ENCODE measurements at regions not wholly inside any gene's neighbourhood (a gene's known extent, or its start where the extent isn't known, plus 50 kb on each side); places are given as distances from the start of the nearest gene placed in this dataset.
A peak's percentile ranks its signal among the peaks of the same experiment; 100 is the strongest.

- DNase-seq (no peak), ATAC-seq (no peak)
- H3K27ac Mint-ChIP-seq = no peak overlapping the region
- no peak overlapping the region for H3K4me3 Mint-ChIP-seq
- H3K27me3 Mint-ChIP-seq = peaks cover 6% of the 10 kb centered on the region
- H3K36me3 Mint-ChIP-seq (ENCODE audit: low read depth) = no peaks in the 10 kb centered on the region
- no peaks in the 10 kb centered on the region for H3K4me1 Mint-ChIP-seq
- H3K9me3 Mint-ChIP-seq = no peaks in the 10 kb centered on the region
Observed at GRCh38 chr4:155495572-155496293, 119.0 kb upstream of the MAP9 start.

DNA sequence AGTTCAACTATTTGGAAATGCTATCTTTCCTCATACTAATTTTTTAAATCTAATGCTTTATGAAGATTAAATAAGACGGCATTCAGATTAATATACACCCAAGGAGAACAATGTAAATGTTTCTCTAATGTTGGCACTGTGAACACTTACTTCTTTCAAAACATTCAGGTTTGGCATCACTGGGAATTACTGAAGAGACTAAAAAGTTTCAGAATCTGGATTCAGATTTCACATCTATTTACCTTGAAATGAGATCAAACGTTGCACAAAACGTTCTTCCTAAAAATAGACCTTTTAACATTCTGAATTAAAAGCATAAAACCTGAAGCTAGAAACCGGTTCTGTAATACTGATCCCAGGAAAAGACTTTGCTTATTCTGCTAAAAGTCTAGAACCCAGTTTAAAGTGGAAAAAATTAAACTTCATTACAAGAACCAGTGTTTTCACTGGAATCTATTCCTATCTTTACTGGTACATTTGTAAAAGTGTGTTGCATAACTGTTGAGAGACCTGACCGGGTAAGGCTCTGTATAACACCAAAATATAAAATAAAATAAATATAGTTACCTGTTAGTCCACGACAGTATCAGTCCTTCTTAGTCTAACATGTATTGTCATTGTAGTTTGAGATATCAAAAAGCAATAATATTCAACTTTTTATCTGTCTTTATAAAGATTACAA is 117.4 kb upstream of the MAP9 start:
- Mint-ChIP-seq H3K27ac (no peak overlapping the region), H3K27me3 (peaks cover 6% of the 10 kb centered on the region), H3K9me3 (no peaks in the 10 kb centered on the region), H3K4me1 (no peaks in the 10 kb centered on the region), H3K4me3 (no peak overlapping the region), H3K36me3 (ENCODE audit: low read depth) (no peaks in the 10 kb centered on the region)
- ATAC-seq (no peak), DNase-seq (no peak)

DNA sequence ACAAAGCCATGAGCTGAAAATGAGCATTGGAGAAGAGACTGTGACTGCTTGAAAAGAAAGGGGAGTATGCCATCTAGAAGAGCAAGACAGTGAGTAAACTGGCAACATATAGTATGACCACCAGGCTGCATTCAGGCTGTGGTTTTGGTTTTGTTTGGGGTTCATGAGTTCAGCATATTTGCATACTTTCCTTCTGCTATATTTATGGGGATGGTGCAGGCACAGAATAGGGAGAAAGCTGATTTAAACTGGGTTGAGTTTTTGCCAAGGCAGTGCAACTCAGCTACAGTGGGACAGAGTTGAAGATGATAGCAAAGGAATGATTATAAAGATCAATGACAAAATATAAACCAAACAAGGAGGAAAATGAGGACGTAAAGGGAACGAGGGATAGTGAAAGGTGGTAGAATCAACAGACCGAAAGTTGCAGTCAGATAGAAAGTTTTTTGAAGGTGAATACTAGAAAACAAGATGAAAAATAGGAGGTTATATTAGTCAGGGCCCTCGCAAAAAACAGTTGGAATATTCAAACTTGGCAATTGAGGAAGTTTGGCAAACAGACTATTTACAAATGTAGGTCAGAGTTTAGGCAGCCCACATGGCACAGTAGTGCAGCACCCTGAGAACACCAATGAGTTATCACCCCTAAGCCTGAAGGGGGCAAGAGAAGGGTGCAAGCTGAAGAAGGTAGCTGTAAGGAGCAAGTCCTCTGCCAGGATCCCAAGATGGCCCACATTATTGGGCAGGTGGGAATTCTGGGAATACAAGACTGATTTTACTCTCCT is 114.8 kb upstream of the MAP9 start:
- peaks cover 6% of the 10 kb centered on the region for H3K27me3 Mint-ChIP-seq
- ATAC-seq (no peak), DNase-seq (no peak)
- H3K4me1 Mint-ChIP-seq = no peaks in the 10 kb centered on the region
- H3K4me3 Mint-ChIP-seq = no peak overlapping the region
- H3K27ac Mint-ChIP-seq = no peak overlapping the region
- H3K36me3 Mint-ChIP-seq (ENCODE audit: low read depth) = no peaks in the 10 kb centered on the region
- H3K9me3 Mint-ChIP-seq = no peaks in the 10 kb centered on the region

DNA sequence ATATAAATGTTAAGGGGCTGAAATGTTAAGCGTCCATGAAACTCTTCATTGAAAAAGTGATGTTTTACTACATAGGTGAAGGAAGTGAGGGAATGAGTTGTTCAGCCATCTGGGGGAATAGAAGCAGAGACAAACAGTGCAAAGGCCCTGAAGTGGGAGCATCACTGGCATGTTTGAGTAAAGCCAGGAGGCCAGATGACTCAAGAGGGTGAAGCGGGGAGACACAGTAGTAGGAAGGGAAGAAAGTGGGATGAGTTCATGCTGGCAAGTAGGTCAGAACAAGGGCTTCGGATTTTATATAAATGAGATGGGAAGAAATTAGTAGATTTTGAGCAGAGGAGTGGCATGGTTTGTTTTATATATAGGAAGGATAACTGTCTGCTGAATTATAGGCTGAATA is 112.5 kb upstream of the MAP9 start:
- Mint-ChIP-seq H3K27ac (no peak overlapping the region), H3K4me1 (no peaks in the 10 kb centered on the region), H3K36me3 (ENCODE audit: low read depth) (no peaks in the 10 kb centered on the region), H3K9me3 (no peaks in the 10 kb centered on the region), H3K27me3 (no peaks in the 10 kb centered on the region), H3K4me3 (no peak overlapping the region)
- DNase-seq = no peak
- ATAC-seq = no peak

GRCh38 chr4:155488691-155489090 is 111.9 kb upstream of the MAP9 start:
- H3K27me3 Mint-ChIP-seq = no peaks in the 10 kb centered on the region
- H3K36me3 Mint-ChIP-seq (ENCODE audit: low read depth) = no peaks in the 10 kb centered on the region
- H3K4me1 Mint-ChIP-seq = no peaks in the 10 kb centered on the region

DNA sequence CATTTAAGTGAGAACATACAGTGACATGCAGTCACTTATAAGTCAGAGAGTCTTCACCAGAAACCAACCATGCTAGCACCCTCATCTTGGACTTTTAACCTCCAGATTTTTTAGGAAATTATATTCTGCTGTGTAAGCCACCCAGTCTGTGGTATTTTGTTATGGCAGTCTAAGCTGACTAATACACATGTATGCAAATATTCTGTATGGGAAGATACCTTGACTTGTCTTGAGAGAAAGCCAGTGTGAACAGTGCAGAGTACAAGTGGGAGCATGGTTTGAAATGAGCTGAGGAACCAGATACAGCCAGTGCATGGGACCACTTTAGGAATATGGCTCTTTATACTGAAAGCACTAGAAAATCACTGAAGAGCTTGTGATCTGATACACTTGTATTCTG is 110.4 kb upstream of the MAP9 start:
- Mint-ChIP-seq H3K4me1 (no peaks in the 10 kb centered on the region), H3K27ac (no peak overlapping the region), H3K4me3 (no peak overlapping the region), H3K27me3 (no peaks in the 10 kb centered on the region), H3K9me3 (no peaks in the 10 kb centered on the region), H3K36me3 (ENCODE audit: low read depth) (no peaks in the 10 kb centered on the region)
- DNase-seq (no peak), ATAC-seq (no peak)

More at GRCh38 chr4:155488691-155489090, 111.9 kb upstream of the MAP9 start:
- no peak overlapping the region for H3K27ac Mint-ChIP-seq
- H3K9me3 Mint-ChIP-seq = no peaks in the 10 kb centered on the region
- DNase-seq (no peak), ATAC-seq (no peak)
- no peak overlapping the region for H3K4me3 Mint-ChIP-seq

DNA sequence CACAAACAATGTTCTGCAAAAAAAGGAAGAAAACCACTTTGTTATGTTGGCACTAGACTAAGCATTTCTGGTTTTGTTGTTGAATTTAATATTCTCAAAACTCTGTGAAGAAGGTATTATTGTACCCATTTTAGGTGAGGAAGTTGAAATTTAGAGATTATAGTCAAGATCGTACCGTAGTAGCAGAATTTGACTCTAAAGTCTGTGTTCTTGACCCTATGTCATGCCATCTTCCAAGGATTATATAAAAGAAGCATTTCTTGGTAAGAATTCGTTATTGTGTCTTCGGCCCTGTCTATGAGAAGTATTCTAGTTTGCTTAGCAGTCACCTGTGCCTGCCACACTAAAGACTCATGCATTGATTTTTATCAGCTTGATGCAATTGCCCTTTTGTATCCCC is 104.4 kb upstream of the MAP9 start:
- ATAC-seq (no peak), DNase-seq (no peak)
- no peaks in the 10 kb centered on the region for H3K9me3 Mint-ChIP-seq
- H3K36me3 Mint-ChIP-seq (ENCODE audit: low read depth) = no peaks in the 10 kb centered on the region
- H3K27me3 Mint-ChIP-seq = peaks cover 4% of the 10 kb centered on the region
- no peak overlapping the region for H3K4me3 Mint-ChIP-seq
- no peak overlapping the region for H3K27ac Mint-ChIP-seq
- H3K4me1 Mint-ChIP-seq = no peaks in the 10 kb centered on the region

- H3K27me3 Mint-ChIP-seq = peaks cover 4% of the 10 kb centered on the region
- H3K27ac Mint-ChIP-seq = no peak overlapping the region
- DNase-seq (no peak), ATAC-seq (no peak)
- no peak overlapping the region for H3K4me3 Mint-ChIP-seq
- H3K4me1 Mint-ChIP-seq = no peaks in the 10 kb centered on the region
- no peaks in the 10 kb centered on the region for H3K36me3 Mint-ChIP-seq (ENCODE audit: low read depth)
- H3K9me3 Mint-ChIP-seq = no peaks in the 10 kb centered on the region
Observed at GRCh38 chr4:155479835-155480234, 103.1 kb upstream of the MAP9 start.

- Mint-ChIP-seq H3K9me3 (no peaks in the 10 kb centered on the region), H3K4me3 (no peak overlapping the region), H3K27ac (no peak overlapping the region), H3K4me1 (peaks cover 6% of the 10 kb centered on the region), H3K27me3 (peaks cover 7% of the 10 kb centered on the region), H3K36me3 (ENCODE audit: low read depth) (no peaks in the 10 kb centered on the region)
- ATAC-seq = no peak
- no peak for DNase-seq
Observed at GRCh38 chr4:155478336-155478835, 101.6 kb upstream of the MAP9 start.

DNA sequence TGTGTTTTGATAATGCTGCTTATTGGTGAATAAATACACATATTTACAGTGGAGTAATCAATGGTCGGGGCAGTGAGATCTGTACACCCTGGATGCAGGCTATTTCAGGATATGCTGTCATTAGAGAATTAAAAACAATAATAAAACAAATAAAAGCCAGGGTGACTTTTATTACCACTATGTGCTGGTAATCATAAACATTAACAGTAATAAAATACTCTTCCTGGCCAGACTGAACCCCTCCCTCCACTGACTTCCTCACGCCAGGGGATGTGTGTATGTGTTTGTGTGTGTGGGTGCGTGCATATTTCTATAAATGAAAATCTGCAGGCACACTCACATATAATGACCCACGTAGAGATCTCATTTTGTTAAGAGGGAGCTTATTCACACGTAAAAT is 98.0 kb upstream of the MAP9 start:
- Mint-ChIP-seq H3K9me3 (no peaks in the 10 kb centered on the region), H3K4me3 (no peak overlapping the region), H3K4me1 (peaks cover 7% of the 10 kb centered on the region), H3K36me3 (ENCODE audit: low read depth) (no peaks in the 10 kb centered on the region), H3K27me3 (peaks cover 9% of the 10 kb centered on the region), H3K27ac (no peak overlapping the region)
- DNase-seq (no peak), ATAC-seq (no peak)

- peaks cover 7% of the 10 kb centered on the region for H3K4me1 Mint-ChIP-seq
- H3K27ac Mint-ChIP-seq = peak overlapping the region; percentile 40
- H3K9me3 Mint-ChIP-seq = no peaks in the 10 kb centered on the region
- peaks cover 9% of the 10 kb centered on the region for H3K27me3 Mint-ChIP-seq
- DNase-seq = no peak
- no peak for ATAC-seq
- no peaks in the 10 kb centered on the region for H3K36me3 Mint-ChIP-seq (ENCODE audit: low read depth)
- H3K4me3 Mint-ChIP-seq = no peak overlapping the region
Observed at GRCh38 chr4:155473420-155474095, 96.8 kb upstream of the MAP9 start.

GRCh38 chr4:155468282-155468681 is 91.5 kb upstream of the MAP9 start:
- H3K9me3 Mint-ChIP-seq = no peaks in the 10 kb centered on the region
- H3K27me3 Mint-ChIP-seq = peaks cover 2% of the 10 kb centered on the region
- no peak for ATAC-seq
- no peak overlapping the region for H3K4me3 Mint-ChIP-seq
- H3K36me3 Mint-ChIP-seq (ENCODE audit: low read depth) = no peaks in the 10 kb centered on the region
- H3K4me1 Mint-ChIP-seq = peaks cover 2% of the 10 kb centered on the region
- DNase-seq = no peak
- no peak overlapping the region for H3K27ac Mint-ChIP-seq

GRCh38 chr4:155450676-155451075 is 73.9 kb upstream of the MAP9 start:
- H3K4me3 Mint-ChIP-seq = no peak overlapping the region
- no peaks in the 10 kb centered on the region for H3K27me3 Mint-ChIP-seq
- DNase-seq (no peak), ATAC-seq (no peak)
- H3K9me3 Mint-ChIP-seq = no peaks in the 10 kb centered on the region
- no peaks in the 10 kb centered on the region for H3K36me3 Mint-ChIP-seq (ENCODE audit: low read depth)
- H3K4me1 Mint-ChIP-seq = no peaks in the 10 kb centered on the region
- H3K27ac Mint-ChIP-seq = no peak overlapping the region

GRCh38 chr4:155445306-155445705 is 68.5 kb upstream of the MAP9 start:
- Mint-ChIP-seq H3K27ac (no peak overlapping the region), H3K4me1 (peaks cover 5% of the 10 kb centered on the region), H3K9me3 (no peaks in the 10 kb centered on the region), H3K27me3 (peaks cover 16% of the 10 kb centered on the region), H3K4me3 (no peak overlapping the region), H3K36me3 (ENCODE audit: low read depth) (no peaks in the 10 kb centered on the region)
- no peak for ATAC-seq
- no peak for DNase-seq

Measured in activated naive CD8-positive, alpha-beta T cell treated with anti-CD3 and anti-CD28 coated beads, Interleukin-2, amount 50 U/mL, for 24 hours (primary cell).